ENCODE measurements at regions not wholly inside any gene's neighbourhood (a gene's known extent, or its start where the extent isn't known, plus 50 kb on each side); places are given as distances from the start of the nearest gene placed in this dataset.

GRCh38 chr13:99883805-99884204, 87.8 kb downstream of the ZIC5 start:
- no peak for DNase-seq (ENCODE audit: low read depth, low spot score)
- no peak for TF ChIP-seq CTCF (IDR thresholded peaks at IDR 0.05; ENCODE audit: low read depth, low read length)
- Histone ChIP-seq H3K9me3 (ENCODE audit: control insufficient read depth, insufficient read depth, low read length) (no peaks in the 10 kb centered on the region), H3K27me3 (ENCODE audit: control insufficient read depth, insufficient read depth, low read length) (no peaks in the 10 kb centered on the region), H3K4me3 (ENCODE audit: low read depth, low read length) (no peak overlapping the region), H3K27ac (ENCODE audit: low read depth, low read length) (no peak overlapping the region)
- CTCF ChIA-PET, result no interaction called here
- POLR2A ChIA-PET, result no interaction called here

GRCh38 chr13:99878921-99879610, 92.5 kb downstream of the ZIC5 start:
- Histone ChIP-seq H3K9me3 (ENCODE audit: control insufficient read depth, insufficient read depth, low read length) (no peaks in the 10 kb centered on the region), H3K27me3 (ENCODE audit: control insufficient read depth, insufficient read depth, low read length) (peaks cover 4% of the 10 kb centered on the region), H3K4me3 (ENCODE audit: low read depth, low read length) (no peak overlapping the region), H3K27ac (ENCODE audit: low read depth, low read length) (no peak overlapping the region)
- no peak for TF ChIP-seq CTCF (IDR thresholded peaks at IDR 0.05; ENCODE audit: low read depth, low read length)
- no peak for DNase-seq (ENCODE audit: low read depth, low spot score)
- CTCF ChIA-PET, result no interaction called here
- POLR2A ChIA-PET, result no interaction called here

- Histone ChIP-seq H3K9me3 (ENCODE audit: control insufficient read depth, insufficient read depth, low read length) (no peaks in the 10 kb centered on the region), H3K27ac (ENCODE audit: low read depth, low read length) (no peak overlapping the region), H3K4me3 (ENCODE audit: low read depth, low read length) (no peak overlapping the region), H3K27me3 (ENCODE audit: control insufficient read depth, insufficient read depth, low read length) (peaks cover 4% of the 10 kb centered on the region)
- CTCF ChIA-PET, result interaction anchor here (0.6 to 0.8 kb wide), 2 partner anchors 359 to 1529 kb away, joined by 3 read pairs; no protein-coding TSS in a partner anchor
- POLR2A ChIA-PET, result no interaction called here
- DNase-seq (ENCODE audit: low read depth, low spot score), result no peak
- TF ChIP-seq CTCF (IDR thresholded peaks at IDR 0.05; ENCODE audit: low read depth, low read length), result no peak
Observed at GRCh38 chr13:99876651-99877050, 94.9 kb downstream of the ZIC5 start.

- POLR2A ChIA-PET, result no interaction called here
- CTCF ChIA-PET, result no interaction called here
- no peak for DNase-seq (ENCODE audit: low read depth, low spot score)
- Histone ChIP-seq H3K9me3 (ENCODE audit: control insufficient read depth, insufficient read depth, low read length) (no peaks in the 10 kb centered on the region), H3K4me3 (ENCODE audit: low read depth, low read length) (no peak overlapping the region), H3K27me3 (ENCODE audit: control insufficient read depth, insufficient read depth, low read length) (peaks cover 4% of the 10 kb centered on the region), H3K27ac (ENCODE audit: low read depth, low read length) (no peak overlapping the region)
- TF ChIP-seq CTCF (IDR thresholded peaks at IDR 0.05; ENCODE audit: low read depth, low read length), result no peak
Observed at GRCh38 chr13:99875391-99875790, 96.2 kb downstream of the ZIC5 start.

- H3K27ac ChIP-seq (ENCODE audit: low read depth, low read length), result no peak overlapping the region
- no peak for TF ChIP-seq CTCF (IDR thresholded peaks at IDR 0.05; ENCODE audit: low read depth, low read length)
- H3K4me3 ChIP-seq (ENCODE audit: low read depth, low read length), result no peak overlapping the region
- H3K27me3 ChIP-seq (ENCODE audit: control insufficient read depth, insufficient read depth, low read length), result peaks cover 4% of the 10 kb centered on the region
- CTCF ChIA-PET, result no interaction called here
- DNase-seq (ENCODE audit: low read depth, low spot score), result no peak
- POLR2A ChIA-PET, result no interaction called here
- H3K9me3 ChIP-seq (ENCODE audit: control insufficient read depth, insufficient read depth, low read length), result no peaks in the 10 kb centered on the region
Observed at GRCh38 chr13:99873832-99874430, 97.6 kb downstream of the ZIC5 start.
